NCI-H2227 (cell line): ENCODE measurements at regions not wholly inside any gene's neighbourhood (a gene's known extent, or its start where the extent isn't known, plus 50 kb on each side); places are given as distances from the start of the nearest gene placed in this dataset.

Source experiments
- DNase-seq: peaks from one replicate; lab custom pipeline; 2025; ENCODE audit not compliant: unreplicated experiment; lab: John Stamatoyannopoulos, UW

DNA sequence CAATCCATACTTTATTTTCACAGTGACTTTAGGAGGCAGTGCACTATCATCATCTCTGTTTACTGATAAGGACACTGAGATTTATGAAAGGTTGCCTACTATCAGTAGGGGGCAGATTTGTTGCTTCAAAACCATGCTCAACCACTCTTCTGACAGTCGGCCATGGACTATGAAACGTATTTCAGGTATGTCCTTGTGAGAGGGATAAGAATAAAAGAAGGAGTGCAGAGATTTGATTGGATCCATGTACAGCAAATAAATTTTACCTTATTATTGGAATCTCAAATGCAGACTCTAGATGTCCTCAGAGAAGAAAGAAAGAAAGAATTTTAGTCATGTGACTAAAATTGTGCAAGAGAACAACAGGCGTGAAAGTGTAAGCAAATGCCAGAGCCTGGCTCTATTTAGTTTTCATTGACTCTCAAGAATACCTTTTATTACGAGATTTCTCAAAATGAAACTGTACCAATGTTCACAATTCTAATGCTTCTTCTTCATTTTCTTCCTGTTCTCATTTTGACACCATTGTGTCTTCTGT, 296.6 kb upstream of the RASA1 start:
- DNase-seq, result no peak

DNA sequence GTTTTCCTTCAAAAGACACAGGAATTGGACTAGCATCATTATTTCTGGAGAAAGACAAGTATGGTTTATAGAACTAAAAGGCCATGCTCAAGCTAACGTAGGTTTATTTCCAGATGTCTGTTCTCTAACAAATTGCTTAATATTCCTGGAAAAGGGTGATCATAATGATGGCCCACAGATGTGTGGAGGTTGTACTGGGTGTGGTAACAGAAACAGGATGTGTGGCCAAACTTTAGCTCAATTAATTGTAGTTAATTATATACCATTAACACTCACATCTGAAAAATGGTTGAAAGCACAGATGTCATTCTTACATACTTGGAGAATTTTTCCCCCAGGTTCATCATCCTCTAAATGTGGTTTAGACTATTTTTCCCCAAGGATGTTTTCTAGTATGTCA, 292.7 kb upstream of the RASA1 start:
- no peak for DNase-seq

DNA sequence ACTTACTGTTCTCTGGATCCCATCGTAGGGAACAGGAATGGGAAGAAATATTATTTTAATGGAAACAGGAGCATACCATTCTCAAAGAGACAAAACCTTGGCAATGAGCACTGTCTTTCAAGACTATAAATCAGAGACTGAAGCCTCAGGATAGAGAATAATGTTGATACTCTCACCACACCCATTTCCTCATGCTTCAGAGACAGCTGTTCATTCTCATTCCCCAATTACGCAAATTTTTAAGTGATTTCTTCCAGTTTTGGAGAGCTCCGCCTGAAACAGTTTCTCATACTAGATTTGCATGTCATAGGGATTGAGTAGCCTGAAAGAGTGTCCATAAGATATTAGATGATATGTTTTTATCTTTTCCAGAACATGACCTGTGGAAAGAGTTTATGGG, 290.5 kb upstream of the RASA1 start:
- DNase-seq, result no peak

DNA sequence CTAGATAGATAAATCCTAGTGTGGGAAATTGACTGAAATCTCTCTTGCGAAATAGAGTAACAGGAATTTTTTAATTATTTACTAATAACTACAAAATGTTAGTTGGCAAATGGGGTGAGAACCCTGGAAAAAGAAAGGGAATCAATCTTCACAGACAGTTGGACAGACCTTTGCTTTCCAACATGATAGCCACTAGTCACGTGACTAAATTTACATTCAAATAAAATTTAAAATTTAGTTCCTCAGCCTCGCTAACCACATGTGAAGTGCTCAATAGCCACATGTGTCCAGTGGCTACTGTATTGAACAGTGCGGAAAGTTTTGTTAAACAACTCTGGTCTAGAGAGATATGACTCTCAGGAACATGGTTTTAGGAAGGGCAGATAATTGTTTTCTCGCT, 289.9 kb upstream of the RASA1 start:
- no peak for DNase-seq

DNA sequence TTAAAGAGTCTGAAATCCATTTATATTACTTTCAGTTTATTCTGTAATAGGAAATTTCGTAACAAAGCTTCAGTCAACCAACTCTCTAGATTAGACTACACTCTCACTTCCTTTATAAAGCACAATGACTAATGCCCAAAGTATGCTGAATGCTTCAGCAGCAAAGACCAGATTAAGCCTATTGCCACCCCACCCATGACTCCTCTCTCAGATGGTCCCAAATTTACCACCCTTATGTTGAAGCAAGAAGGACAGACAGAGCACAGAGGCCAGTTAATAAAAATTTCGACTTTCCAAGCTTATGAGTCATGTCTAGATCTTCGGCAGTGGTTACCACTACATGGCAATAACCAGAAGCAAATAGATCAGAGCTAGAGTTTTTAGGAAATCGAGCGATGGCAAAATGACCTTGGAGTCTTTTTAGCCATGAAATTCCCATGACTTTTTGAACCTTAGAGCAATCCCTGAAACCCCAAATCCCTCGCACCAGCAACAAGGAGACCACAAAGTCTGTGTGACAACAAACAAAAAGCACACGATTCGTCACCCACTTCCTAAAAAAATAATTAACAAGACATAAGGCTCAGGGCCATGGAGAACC, 287.8 kb upstream of the RASA1 start:
- DNase-seq, result no peak

DNA sequence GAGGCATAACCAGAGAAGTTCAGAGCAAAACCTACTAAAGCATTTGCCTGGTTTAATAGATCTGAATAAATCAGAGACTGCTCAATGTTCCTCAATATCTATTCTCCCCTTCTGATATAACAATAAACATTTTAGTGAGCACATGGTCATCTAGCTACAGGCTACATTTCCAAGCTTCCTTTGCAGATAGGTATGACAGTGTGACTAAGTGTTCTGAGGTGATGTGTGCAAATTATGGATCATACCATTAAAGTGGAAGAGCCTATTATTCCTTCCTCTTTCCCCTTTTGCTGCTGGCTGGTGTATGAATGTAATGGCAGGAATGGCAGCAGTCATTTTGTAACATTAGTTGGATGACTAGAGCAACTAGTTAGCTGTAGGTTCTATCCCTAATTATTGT, 285.8 kb upstream of the RASA1 start:
- DNase-seq, result no peak

DNA sequence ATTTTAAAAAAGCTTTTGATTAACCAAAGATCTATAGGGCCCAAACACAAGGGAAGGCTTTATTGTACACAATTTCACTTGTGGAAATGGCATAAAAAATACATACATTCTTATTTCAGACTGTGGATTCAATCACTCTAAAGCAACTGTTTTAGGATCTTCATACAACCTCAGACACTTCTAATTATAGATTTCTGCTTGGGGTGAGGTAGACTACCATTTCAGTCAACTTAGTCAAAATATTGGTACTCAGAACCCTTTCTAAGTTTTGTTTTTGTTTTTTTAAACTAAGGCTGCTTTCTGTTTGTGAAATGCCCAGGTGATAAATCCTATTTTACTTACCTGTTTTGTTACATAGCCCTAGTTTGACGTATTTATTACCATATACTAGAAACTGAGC, 284.5 kb upstream of the RASA1 start:
- DNase-seq, result no peak

DNA sequence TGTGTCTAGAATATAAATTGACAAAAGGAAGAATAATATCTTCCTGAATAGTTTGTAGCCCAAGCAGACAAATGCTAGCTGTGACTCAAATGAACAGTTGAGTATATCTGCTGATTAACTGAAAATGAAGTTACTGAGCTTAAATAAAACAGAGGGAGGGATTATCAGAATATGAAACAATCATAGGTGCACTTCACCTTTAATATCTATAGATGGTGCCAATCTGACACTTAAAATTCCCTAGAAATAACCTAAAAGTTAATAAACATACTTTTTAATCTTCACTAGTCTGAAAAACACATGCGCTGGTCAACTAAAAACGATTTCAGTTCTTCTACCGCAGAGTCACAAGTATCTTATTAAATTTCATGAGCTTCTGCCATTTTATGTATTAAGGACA, 280.8 kb upstream of the RASA1 start:
- DNase-seq, result no peak

DNA sequence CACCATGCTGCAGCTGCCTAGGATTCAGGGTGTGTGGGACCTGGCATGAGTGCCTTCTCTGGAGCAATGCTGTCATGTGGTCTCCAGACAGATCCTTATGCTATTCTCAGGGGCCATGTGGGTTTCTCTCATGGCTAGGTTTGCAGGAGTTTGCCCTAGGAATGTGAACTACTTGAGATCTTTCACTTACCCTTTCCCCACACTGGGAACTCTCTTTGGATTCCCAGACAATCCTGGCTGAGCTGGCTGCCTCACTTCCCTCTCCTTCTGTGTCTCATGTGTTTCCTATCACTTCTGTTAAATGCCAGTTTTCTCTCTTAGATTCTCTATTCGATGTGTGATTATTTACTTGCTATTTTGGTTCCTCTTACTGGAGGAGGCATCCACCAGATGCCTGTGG, 270.2 kb upstream of the RASA1 start:
- DNase-seq, result no peak

DNA sequence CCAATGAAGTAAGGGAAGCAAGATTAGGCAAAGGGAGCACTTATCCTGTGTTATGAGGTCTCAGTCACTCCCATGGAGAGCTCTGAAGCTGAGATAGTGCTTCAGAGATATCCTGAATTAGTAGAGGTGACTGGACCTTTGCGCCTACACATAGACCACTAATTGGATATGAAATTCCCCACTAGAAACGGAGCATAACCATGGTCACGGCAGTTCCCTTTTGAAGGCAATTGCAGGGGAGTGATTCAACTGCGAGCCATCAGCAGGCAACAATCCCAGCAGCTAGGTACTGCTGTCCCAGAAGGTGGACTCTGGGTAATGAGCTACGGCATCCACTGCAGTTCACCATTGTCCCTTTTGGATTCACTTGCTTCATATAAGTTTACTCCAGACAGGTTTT, 267.7 kb upstream of the RASA1 start:
- DNase-seq, result no peak

DNA sequence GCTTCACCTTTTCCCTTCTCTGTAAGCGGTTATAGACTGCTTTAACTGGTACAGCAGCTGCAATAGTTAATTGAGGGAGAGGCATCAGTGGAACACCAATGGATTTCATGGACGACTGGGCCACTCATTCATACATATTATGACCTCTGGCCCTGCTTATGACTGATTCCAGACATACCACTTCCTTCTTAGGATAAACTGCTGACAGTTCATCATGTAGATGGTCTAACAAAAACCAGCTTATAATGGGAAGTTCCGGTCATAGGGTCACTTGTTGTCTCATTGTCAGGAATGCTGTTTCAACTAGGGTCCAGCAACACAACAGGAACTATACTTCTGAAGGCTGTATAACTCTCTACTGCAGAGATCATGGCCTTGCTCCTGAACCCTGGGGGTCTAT, 265.2 kb upstream of the RASA1 start:
- DNase-seq, result no peak

DNA sequence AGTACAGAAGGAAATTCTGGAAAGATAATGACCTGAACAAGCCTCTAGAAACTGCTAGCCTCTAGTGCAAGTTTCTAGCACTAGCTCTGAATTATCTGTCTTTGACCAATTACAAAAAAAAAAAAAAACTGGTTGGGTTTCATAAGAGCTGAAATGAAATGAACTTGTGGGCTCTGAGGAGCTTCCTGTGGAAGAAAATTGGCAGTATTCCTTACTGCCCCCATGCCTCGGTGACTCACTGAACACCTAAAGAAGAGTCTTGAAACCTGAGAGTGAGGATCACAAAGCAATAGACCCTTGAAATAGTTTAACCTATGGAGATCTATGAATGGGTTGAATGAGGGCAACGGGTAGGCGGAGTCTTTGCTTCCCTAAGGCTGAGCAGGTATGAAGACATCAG, 263.6 kb upstream of the RASA1 start:
- no peak for DNase-seq

DNA sequence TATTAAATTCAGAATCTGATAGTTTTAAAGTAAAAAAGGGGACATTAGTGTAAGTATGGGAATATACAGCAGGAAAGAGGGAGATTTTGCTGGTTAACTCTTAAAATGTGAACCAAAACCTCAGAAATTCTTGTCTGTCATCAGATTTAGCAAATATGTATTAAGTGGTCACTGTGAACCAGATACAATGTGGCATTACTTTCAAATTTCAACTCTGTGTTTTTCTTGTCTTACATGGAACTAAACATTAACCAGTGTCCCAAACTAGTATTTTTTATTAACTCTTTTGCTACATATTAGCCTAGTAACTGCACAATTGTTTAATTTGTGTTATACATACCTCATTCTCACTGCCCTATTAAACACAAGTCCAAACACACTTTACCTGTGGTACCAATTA, 259.9 kb upstream of the RASA1 start:
- DNase-seq, result no peak

DNA sequence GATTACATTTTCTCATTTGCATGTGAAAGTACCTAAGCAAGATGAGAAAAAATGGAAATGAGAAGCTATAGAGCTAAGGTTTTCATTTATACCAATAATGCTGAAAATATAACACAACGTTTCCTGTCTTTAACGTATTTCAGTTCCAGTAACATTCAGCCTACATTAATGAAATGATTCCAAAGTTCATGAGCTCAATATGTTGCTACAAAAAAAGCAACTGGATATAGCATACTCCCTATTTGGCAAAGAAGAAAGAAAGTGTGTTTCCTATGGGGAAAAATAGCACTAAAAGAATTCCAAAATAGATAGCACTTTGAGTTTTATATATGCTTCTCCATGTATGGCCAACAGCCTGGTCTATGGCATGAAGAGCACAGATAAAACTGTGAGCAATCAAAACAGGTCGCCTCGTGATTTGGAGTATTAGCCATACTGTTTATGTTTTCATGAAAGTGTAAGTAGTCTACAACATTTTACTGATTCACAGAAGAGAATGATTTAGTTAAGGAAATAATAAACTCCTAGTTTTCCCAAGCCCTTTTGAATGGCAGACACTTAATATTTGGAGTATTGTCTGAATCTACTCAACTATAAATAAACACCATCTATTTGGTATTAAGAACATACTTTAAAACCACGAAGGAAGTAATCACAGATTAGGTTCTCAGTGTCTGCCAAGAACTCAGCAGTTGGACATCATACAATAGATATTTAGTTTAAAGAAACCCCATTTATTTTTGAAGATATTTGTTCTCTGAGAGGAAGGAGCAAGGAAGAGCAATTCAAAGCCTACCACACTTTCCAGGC, 258.7 kb upstream of the RASA1 start:
- DNase-seq, result no peak

DNA sequence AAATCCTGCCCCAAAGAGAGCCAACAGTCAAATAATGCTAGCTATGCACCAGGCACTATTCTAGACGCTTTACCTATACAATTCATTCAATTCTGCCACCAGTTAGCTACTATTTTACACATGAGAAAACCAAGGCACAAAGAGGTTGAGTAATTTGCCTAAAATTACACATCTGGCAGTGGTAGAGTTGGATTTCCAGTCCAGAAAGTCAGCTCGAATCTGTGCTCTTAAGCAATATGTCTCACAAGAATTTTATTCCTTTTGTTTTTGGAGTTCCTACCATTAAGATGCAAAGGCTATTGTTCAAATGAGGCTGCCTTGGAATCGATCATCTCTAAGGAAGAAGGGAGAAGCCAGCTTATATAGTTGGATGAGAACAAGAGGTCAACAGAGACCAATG, 256.9 kb upstream of the RASA1 start:
- no peak for DNase-seq

DNA sequence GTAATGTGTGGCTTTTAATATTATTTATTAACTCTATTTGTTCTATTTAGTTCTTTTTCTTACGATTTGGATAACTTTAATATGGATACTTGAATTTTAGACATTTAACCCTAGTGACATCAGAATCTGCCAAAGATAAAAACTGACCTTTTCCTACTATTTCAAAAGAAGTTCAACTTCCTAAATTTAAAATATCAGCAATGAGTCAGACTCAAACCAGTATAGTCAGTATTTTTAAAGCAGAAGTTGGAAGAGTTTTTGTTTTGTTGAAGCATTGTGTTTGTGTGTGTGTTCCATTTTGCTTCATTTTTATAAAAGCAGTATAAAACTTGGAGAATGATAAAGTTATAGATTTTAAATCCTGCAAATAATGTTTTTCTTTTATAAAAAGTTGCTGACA, 251.8 kb upstream of the RASA1 start:
- no peak for DNase-seq

DNA sequence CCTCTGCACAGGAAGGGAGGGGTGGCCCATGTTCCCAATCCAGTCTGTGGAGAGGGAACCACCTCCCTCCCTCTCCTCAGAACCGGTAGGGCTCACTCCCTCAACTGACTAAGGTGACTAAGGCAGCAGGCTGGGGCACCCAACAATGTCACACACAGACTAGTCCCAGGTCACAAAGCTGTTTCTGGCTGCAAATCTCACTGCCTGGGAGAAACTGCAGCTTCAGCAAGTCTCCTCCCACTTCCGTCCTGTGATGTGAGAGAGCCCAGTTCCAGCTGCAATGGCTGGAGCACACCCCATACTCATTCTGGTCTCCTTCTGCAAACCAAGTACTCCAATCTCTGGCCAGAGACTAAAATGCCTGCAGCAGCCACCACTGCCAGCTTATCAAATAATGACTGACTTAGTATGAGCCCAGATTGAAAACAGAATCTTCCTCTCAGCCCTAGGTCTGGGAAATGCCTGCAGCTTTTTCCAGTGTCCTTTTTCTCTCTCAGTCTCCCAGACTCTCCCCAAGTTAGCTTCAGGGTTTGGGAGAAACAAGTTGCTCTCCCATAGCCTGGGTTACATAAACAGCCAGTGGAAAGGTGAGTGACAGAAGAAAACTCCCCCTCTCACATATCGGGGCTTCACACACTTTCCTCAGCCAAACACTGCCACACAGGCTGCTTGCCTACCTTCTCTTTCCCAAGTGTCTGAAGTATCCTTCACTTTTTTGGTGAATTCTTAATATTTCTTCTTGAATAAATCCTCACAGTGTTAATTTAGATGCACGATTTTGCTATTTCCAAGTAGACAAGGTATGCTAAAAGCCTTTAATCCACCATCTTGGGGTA, 247.4 kb upstream of the RASA1 start:
- DNase-seq, result no peak

DNA sequence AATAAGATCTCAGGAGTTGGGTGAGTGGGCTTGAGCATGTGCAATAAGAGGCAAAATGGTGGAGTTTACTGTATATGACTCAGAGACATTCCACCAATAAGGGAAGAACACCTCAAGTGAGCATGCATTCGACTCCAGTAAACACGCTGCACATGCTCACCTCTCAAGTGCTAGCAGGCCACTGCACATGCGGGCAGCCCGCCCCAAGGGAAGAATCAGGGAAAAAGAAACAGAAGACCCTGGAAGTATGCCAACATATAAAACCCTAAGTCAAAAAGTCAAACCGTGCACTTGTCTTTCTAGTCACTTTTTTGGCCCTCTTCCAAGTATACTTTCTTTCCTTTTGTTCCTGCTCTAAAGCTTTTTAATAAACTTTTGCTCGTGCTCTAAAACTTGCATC, 245.3 kb upstream of the RASA1 start:
- DNase-seq, result no peak

DNA sequence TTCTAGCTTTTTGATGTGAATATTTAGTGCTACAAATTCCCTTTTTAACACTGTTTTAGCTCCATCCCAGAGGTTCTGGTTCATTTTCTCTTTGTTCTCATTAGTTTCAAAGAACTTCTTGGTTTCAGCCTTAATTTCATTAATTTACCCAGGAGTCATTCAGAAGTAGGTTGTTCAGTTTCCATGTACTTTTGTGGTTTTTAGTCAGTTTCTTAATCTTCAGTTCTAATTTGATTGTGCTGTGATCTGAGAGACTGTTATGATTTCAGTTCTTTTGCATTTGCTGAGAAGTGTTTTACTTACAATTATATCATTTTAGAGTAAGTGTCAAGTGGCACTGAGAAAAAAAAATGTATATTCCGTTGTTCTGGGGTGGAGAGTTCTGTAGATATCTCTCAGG, 240.1 kb upstream of the RASA1 start:
- no peak for DNase-seq

DNA sequence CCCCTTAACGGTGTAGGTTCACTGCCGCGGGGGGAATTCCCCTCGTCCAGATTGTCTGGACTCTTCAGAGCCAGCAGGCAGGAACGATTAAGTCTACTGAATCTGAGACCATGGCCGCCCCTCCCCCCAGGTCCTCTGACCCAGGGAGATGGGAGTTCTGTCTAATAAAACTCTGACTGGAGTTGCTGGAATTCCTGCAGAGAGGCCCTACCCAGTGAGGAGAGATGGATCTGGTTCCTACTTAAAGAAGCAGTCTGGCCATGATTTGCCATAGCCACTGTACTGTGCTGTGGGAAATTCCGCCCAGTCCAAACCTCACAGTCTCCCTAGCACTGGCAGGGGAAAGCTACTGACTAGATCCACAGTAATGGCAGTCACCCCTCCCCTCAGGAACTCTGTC, 237.7 kb upstream of the RASA1 start:
- no peak for DNase-seq

DNA sequence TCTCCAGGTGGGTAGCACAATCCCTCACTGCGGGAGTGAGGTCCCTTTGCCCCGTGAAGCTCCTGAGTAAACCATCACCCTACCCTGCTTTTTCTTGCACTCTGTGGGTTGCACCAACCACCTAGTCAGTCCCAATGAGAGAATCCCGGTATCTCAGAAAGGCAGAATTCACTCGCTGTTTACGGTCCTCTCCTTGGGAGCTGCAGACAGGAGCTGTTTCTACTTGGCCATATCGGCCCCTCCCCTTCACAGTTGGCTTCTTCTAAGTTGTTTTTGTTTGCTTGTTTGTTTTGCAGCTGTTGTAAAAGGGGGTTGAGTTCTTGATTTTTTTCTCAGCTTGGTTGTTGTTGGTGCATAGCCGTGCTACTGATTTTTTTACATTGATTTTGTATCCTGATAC, 237.0 kb upstream of the RASA1 start:
- no peak for DNase-seq

DNA sequence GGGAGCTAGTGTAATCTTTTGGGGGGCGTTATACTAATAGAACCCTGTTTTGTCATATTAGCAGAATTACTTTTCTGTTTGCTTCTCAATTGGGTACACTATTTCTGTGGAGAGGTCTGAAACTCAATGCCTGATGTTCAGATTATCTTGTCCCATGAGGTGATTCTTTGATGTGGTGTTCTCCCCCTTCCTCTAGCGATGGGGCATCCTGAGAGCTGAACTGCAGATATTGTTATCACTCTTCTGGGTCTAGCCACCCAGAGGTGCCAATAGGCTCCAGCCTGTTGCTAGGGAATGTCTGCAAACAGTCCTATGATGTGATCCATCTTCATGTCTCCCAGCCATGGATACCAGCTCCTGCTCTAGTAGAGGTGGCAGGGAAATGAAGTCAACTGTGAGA, 233.1 kb upstream of the RASA1 start:
- DNase-seq, result no peak
